GOT3 (cell line): ENCODE measurements at regions not wholly inside any gene's neighbourhood (a gene's known extent, or its start where the extent isn't known, plus 50 kb on each side); places are given as distances from the start of the nearest gene placed in this dataset.
"Not testable (repeated sequence)": the region's sequence is repeated elsewhere in the genome, so short reads cannot be mapped to it uniquely, and the experiment has no call there.

ENCODE experiments used
- DNase-seq: peaks from one replicate; lab custom pipeline; 2025; ENCODE audit warnings: mixed read lengths; lab: John Stamatoyannopoulos, UW

GRCh38 chr12:75642226-75642625 is 130.8 kb upstream of the KRR1 start:
- no peak for DNase-seq

DNA sequence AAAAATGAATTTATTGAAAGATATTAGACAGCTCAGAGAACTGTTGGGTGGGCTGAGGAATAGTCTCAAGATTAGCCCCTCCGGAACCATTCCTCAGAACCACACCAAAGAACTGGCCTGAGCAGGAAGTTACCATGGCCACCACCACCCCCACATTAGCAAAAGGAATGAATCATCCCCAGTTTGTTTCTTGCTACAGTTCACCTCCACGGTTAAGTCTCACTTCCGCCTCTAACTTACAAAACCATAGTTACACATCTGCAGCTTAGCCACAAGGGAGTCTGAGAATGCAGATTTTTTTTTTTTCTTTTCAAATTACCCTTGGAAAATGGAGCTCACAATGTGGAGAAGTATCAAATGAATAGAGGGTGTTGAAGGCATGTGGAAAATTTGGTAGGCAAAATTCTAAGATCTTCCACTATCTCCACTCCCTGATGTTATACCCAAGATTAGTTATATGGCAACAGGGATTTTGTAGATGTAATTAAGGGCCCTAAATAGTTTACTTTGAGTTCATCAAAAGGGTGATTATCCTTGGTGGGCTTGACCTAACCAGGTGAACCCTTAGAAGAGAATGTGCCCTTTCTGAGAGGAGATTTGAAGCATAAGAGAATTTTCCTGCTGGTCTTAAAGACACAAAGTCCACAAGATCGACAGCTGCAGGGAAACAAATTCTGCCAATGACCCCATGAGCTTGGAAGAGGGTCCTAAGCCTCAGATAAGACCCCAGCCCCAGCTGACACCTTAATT is 129.8 kb upstream of the KRR1 start:
- DNase-seq, result no peak

DNA sequence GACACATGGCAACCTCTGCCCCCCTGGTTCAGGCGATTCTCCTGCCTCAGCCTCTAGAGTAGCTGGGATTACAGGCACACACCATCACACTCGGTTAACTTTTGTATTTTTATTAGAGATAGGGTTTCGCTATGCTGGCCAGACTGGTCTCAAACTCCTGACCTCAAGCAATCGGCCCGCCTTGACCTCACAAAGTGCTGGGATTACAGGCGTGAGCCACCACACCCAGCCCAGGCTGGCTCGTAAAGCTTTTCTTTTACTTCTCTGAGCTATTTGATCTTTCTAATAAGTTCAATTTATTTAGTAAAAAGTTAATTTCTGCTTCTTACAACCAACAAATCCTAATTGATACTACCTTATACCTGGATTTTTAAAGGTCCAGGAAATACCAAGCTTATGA is 127.4 kb upstream of the KRR1 start:
- no peak for DNase-seq

DNA sequence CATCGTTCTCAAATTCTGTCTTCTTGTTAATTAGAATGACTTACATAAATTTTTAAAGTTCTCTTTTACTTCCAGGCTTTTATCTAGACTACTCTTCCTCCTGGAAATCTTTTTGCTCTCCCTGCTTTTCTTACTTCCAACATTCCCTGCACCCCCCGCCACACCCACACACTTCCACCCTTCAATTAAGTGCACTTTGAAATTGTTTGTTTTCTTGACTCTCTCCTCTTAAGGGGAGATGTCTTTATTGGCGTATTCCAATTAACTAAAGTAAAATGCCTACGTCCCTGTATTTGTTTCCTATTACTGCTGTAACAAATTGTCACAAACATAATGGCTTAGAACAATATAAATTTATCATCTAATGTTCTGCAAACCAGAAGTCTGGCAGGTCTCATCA is 125.2 kb upstream of the KRR1 start:
- DNase-seq, result no peak

DNA sequence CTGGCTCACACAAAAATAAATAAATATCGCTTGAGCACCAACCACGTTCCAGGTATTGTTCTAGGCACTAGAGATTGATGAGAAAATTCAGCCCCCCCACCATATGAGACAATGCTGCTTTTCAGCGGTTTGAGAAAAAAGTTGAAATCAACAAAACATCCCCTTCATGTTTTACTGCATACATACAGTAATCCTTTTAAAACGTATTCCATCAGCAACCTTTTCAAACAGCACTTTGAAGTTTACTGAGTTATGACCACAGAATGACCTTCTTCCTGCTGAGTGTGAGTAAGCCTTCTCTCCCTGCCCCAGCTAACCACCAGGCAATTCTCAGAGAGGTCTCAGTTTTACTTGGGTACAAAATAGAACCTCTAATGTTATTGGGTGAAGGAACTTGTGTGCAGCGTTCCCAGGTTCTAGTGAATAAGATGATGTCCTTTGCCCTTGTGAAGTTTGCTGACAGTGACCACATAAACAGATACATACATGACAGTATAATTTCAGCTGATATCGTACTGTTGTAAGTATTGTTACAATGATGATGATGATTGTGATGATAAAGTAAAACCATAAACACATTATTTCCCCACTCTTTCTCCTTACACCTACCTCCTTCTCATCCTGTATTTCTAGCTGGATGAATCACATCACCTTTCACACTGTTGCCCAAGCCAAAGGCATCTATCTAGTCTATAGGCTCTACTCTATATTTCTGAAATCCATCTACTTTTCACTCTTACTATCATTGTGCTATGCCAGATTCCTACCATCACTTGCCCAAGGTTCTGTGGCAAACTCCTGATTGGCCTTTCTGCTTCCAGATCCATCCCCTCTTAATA is 124.4 kb upstream of the KRR1 start:
- DNase-seq, result no peak

- no peak for DNase-seq
Observed at GRCh38 chr12:75634244-75635222, 123.1 kb upstream of the KRR1 start.

DNA sequence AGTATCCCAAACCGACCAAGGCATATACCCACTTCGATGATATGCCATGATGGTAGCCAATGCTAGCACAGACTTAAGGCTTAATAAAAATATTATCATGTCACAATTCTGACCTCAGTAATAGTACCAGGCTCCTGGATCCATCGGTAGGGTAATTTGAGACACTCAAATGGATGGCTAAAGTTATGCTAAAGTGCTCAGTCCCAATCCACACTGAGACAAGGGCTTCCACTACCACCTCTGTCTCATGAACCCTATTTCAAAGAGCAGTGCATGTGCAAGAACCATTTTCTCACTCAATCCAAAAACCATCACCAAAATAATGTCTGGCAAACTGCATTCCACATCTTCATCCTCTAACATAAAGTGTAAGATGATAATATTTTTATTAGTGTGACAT is 122.4 kb upstream of the KRR1 start:
- no peak for DNase-seq

DNA sequence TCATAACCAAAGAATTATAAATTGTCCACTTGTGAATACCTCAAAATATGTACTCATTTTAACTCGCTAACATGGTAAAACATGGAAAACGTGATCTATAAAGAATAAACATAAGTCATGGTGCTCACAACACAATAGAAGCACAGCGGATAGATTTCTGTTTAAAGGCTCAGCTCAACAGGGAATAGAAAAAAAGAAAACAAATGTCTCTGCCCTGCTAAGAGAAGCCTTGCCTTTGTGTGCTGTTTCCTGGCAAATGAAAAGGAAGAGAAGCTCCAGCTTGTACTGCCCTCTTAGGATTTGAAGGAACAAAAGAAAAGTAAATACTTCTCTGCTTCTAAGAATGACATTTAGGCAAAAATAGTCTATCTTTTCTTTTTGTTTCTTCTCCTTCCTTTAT is 121.0 kb upstream of the KRR1 start:
- no peak for DNase-seq

- no peak for DNase-seq
Observed at GRCh38 chr12:75631831-75632230, 120.4 kb upstream of the KRR1 start.

GRCh38 chr12:75630091-75630490 is 118.7 kb upstream of the KRR1 start:
- no peak for DNase-seq

DNA sequence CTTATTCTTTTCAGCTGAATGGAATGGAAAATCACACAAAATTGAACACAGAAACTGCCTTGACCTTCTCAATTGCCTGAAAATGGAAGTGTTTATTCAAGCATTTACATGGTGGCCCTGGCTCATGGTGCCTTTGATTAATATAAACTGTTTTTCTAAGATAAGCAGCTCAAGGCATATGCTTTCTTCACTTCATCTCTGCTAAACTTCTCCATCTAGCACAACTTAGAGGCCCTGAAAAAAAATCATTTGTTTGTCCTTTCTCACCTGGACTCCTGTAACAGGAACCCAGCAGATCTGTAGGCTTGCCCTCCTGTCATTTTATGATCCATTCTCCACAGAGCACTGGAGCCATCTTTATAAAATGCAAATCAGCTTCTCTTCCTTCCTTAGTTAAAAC is 117.5 kb upstream of the KRR1 start:
- no peak for DNase-seq

DNA sequence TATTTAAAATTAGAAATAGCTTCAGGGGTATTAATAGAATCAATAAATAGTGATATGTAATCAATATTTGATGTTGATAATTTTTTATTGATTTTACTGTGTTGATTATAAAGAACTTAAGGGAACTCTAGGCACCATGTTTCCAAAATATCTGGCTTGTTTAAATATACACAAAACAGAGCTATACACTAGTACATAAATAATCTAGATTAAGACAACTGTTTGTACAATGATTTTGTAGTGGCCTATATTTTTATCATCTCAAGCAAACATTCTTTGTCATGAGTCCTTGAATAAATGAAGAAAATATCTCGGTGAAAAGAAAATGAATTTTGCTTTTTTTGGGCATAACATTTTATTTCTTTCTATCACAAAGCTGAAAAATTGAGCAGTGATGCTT is 117.1 kb upstream of the KRR1 start:
- no peak for DNase-seq

DNA sequence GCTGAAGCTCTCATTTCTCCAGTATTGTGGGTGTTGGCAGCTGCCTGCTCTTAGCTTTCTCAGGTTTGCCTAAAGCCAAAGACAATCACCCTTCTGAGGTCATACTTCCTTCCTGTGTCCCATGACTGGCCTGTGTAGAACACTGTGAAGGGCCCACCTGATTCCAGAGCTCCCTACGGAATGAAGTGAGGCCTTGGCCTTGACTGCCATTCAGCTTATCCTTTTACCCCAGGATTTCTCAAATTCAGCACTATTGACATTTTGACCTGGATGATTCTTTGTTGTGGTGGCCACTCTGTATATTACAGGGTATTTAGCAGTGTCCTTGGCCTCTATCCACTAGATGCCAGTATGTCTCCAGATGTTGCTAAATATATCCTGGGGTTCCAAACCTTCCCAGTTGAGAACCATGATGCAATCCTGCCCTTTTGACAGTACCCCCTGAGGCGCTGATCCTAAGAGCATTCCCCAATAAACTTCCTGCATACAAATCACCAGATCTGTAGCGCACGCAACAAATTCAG is 112.3 kb upstream of the KRR1 start:
- no peak for DNase-seq

DNA sequence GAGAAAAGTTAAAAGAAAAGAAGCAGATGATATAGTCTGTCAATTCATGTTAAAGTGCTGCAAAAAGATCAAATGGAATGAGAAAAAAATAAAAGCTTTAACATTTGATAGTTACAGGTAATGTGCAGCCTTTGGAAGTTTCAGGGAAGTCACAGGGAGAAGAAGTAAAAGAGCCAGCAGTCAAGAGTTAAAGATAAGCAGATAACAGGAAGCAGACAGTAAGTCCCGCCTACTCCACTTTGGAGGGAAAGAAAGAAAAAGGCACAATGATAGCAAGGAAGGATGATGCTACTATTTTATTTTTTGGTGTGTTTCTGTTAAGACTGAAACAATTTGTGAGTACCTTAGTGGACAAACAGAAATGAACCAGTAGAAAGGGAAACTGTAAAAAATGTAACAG is 111.1 kb upstream of the KRR1 start:
- DNase-seq, result no peak

DNA sequence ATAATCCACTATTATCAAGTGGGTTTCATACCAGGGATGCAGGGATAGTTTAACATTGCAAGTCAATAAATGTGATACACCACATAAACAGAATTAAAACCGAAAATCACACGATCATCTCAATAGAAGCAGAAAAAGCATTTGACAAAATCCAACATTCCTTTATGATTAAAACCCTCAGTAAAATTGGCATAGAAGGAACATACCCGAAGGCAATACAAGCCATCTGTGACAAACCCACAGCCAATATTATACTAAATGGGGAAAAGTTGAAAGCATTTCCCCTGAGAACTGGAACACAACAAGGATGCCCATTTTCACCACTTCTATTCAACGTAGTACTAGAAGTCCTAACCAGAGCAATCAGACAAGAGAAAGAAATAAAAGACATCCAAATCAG is 103.0 kb upstream of the KRR1 start:
- DNase-seq, result not testable (repeated sequence)

DNA sequence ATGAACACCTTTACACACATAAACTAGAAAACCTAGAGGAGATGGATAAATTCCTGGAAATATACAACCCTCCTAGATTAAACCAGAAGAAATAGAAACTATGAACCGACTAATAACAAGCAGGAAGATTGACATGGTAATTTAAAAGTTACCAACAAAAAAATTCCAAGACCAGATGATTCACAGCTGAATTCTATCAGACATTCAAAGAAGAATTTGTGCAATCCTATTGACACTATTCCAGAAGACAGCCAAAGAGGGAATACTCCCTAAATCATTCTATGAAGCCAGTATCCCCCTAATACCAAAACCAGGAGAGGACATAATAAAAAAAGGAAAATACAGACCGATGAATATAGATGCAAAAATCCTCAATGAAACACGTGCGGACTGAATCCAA is 102.6 kb upstream of the KRR1 start:
- no peak for DNase-seq

- DNase-seq, result no peak
Observed at GRCh38 chr12:75611041-75611440, 99.6 kb upstream of the KRR1 start.

- no peak for DNase-seq
Observed at GRCh38 chr12:75606956-75607355, 95.5 kb upstream of the KRR1 start.

DNA sequence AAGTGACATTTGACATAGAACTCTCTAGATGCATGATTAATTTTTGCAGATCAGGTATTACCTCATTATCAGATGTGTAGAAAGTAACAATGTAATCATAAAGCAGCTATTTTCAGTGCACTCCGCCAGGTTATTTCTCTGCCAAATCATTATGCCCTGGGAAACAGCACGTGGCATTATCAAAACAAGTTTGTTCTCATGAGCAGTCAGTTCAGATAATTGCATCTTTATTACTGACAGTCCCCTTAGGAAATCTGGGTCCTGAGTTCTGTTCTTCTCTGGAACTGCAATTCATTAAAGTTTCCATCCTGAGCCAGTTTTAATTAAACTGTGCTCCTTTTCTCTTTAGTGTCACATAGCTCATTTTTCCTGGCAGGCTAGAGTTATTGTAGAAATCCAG is 94.7 kb upstream of the KRR1 start:
- DNase-seq, result no peak

DNA sequence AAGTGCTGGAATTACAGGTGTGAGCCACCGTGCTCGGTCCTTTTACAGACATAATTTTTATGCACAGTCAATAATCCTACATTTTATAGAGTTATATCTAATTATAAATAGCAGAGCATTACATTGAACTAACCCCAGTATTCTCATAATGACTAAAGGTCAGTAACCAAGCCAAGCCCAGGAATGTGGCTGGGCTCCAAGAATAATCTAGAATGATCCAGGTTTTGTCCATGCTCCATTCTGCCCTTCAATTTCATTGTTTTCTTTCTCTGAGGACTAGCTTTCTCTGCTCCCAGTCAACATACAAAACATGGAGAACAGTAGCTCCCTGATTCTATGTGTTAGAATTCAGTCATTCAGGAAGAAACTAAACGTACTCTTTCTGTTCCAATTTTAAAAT is 92.1 kb upstream of the KRR1 start:
- DNase-seq, result no peak

GRCh38 chr12:75602106-75602505 is 90.7 kb upstream of the KRR1 start:
- no peak for DNase-seq

- no peak for DNase-seq
Observed at GRCh38 chr12:75600146-75600545, 88.7 kb upstream of the KRR1 start.
